ENCODE measurements at regions not wholly inside any gene's neighbourhood (a gene's known extent, or its start where the extent isn't known, plus 50 kb on each side); places are given as distances from the start of the nearest gene placed in this dataset.
"Not testable (repeated sequence)": the region's sequence is repeated elsewhere in the genome, so short reads cannot be mapped to it uniquely, and the experiment has no call there.

- TF ChIP-seq POLR2A (IDR thresholded peaks at IDR 0.05; ENCODE audit: low read length); GATA1 (IDR thresholded peaks at IDR 0.05; ENCODE audit: low read depth, low read length): not testable (repeated sequence)
These were observed 239.2 kb downstream of the NDUFS4 start for GRCh38 chr5:53799644-53800043.
